ENCODE measurements at regions not wholly inside any gene's neighbourhood (a gene's known extent, or its start where the extent isn't known, plus 50 kb on each side); places are given as distances from the start of the nearest gene placed in this dataset.
A peak's percentile ranks its signal among the peaks of the same experiment; 100 is the strongest.
"Not testable (repeated sequence)": the region's sequence is repeated elsewhere in the genome, so short reads cannot be mapped to it uniquely, and the experiment has no call there.

DNA sequence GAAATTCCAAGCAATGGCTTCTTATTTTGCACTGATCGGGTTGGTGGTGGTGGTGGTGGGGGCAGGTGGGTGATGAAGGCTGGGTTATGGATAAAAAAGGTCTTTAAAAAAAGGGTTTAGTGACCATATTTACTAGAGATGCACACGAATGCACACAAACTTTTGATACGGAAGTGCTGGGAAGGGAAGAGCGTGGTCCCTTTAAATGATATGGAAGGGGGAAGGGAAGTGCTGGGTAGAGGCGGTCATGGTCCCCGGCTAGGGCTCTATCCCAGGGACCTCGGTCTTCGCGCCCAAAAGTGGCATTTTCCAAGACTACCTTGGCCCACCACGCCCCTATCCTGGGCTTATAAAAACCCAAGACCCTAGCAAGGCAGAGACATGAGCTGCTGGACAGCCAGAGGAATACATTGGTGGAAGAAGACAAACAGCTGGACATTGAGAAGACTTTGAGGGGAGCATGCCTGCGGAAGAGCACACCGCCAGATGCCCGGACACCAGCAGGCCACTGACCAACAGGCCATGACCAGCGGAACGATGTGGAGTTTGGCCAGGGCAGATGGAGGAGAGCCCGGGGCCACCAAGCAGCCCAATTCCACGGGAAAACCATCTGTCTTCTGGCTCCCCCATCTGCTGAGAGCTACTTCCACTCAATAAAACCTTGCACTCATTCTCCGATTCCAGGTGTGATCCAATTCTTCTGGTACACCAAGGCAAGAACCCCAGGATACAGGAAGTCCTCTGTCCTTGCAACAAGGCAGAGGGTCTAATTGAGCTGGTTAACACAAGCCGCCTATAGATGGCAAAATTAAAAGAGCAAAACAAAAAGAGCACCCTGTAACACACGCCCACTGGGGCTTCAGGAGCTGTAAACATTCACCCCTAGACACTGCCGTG, 1720.2 kb downstream of the MRPL39 start:
- DNase-seq (ENCODE audit: insufficient read length, low spot score), result no peak
- no peak for FAIRE-seq

DNA sequence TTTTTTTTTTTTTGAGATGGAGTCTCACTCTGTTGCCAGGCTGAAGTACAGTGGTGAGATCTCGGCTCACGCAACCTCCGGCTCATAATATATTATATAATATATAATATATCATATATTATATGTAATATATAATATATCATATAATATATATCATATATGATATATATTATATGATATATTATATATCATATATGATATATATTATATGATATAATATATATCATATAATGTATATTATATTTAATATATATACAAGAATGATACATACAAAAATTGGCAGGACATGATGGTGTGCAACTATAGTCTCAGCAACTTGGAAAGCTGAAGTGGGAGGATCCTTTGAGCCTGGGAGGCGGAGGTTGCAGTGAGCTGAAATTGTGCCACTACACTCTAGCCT, 1725.5 kb downstream of the MRPL39 start:
- FAIRE-seq (no peak), DNase-seq (ENCODE audit: insufficient read length, low spot score) (no peak)

GRCh38 chr21:23876925-23877558, 1730.2 kb downstream of the MRPL39 start:
- FAIRE-seq (no peak), DNase-seq (ENCODE audit: insufficient read length, low spot score) (no peak)

- no peak for FAIRE-seq
- no peak for DNase-seq (ENCODE audit: insufficient read length, low spot score)
These were observed 1733.0 kb downstream of the MRPL39 start for GRCh38 chr21:23874271-23874670.

DNA sequence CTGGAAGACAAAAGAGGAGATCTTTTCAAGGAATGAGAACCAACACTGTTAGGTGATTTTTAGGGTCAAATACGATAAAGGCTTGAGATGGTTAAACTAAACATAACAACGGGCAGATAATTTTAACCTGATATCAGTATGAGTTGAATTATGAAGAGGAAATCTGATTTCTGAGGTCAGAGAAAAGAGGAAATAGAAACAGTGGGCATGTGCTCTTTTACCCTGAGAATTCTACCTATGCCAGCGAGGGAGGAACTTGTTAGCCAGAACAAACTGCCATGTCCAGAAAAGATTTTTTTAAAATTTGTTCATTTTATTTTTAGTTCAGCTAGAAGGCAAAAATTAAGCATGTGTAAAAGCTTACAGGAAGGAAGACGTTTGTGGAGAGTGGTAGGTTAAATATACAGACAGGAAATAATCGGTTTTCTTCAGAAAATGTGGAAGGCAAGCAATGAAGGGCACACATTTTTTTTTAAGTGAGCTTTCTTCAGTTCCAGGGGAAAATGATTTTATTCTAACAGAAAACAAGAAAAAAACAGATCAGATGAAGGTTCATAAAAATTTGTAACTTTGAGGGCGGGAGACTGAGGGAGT, 1745.3 kb downstream of the MRPL39 start:
- FAIRE-seq (no peak), DNase-seq (ENCODE audit: insufficient read length, low spot score) (no peak)

- no peak for FAIRE-seq
These were observed 1748.4 kb downstream of the MRPL39 start for GRCh38 chr21:23858878-23859277.

GRCh38 chr21:23853796-23854379, 1753.4 kb downstream of the MRPL39 start:
- FAIRE-seq (peak; percentile 68), DNase-seq (ENCODE audit: insufficient read length, low spot score) (peak; percentile 4)

More at GRCh38 chr21:23858878-23859277, 1748.4 kb downstream of the MRPL39 start:
- DNase-seq (ENCODE audit: insufficient read length, low spot score), result no peak

GRCh38 chr21:23837564-23837963, 1769.7 kb downstream of the MRPL39 start:
- DNase-seq (ENCODE audit: insufficient read length, low spot score) (no peak), FAIRE-seq (no peak)

DNA sequence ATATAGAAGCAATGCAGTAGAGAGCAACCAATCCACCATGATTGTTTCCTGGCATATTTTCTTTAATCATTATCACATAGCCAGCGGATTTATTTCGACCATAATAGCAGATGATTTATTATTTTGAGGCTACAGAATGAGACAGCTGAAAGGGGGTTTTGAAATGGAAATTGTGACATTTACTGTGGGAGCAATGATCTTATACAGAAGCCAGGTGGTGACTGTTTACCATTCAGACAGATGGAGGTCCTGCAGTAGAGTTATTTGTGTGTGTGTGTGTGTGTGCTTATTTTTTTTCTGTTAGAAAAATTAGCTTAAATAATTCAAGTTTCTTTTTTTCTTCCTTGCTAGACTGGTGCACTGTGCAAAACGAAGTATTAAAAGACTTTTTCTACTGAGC, 1784.5 kb downstream of the MRPL39 start:
- DNase-seq (ENCODE audit: insufficient read length, low spot score), result no peak
- FAIRE-seq, result no peak

DNA sequence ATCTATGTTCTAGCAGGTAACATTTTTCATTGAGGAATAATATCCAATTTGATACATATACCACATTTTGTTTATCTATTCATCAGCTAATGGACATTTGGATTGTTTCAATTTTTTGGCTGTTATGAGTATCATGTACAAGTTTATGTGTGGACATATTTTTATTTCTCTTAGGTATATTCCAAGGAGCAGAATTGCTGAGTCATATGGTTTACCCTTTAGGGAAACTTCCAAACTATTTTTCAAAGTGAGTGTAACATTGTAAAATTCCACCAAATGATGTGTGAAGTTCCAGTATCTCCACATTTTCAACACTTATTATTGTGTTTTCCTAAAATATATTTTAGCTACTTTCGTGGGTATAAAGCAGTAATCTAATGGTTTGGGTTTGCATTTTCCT, 1789.9 kb downstream of the MRPL39 start:
- FAIRE-seq, result no peak

DNA sequence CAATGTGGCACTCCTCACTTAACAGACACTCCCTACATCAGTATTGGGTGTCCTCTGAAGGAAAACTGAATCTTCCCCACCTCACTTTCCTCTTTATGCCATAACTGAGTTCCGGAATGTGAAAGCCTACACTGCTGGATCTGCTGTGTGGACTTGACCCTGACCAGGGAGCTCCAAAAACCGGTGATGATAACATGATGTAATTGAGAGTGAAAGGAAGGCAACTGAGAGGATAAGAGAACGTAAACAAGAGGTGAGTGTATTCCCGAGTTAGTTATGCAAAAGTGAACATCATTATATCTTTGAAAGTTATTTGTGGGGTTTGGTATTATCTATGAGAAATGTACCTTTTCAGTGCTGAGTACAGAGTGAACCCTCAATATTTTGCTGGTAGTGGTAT, 1794.8 kb downstream of the MRPL39 start:
- DNase-seq (ENCODE audit: insufficient read length, low spot score) (no peak), FAIRE-seq (no peak)

More for the DNA sequence above, 1789.9 kb downstream of the MRPL39 start:
- DNase-seq (ENCODE audit: insufficient read length, low spot score), result no peak

- FAIRE-seq, result no peak
- DNase-seq (ENCODE audit: insufficient read length, low spot score), result no peak
These were observed 1795.5 kb downstream of the MRPL39 start for GRCh38 chr21:23811805-23812204.

- FAIRE-seq (no peak), DNase-seq (ENCODE audit: insufficient read length, low spot score) (no peak)
These were observed 1797.7 kb downstream of the MRPL39 start for GRCh38 chr21:23809573-23809972.

DNA sequence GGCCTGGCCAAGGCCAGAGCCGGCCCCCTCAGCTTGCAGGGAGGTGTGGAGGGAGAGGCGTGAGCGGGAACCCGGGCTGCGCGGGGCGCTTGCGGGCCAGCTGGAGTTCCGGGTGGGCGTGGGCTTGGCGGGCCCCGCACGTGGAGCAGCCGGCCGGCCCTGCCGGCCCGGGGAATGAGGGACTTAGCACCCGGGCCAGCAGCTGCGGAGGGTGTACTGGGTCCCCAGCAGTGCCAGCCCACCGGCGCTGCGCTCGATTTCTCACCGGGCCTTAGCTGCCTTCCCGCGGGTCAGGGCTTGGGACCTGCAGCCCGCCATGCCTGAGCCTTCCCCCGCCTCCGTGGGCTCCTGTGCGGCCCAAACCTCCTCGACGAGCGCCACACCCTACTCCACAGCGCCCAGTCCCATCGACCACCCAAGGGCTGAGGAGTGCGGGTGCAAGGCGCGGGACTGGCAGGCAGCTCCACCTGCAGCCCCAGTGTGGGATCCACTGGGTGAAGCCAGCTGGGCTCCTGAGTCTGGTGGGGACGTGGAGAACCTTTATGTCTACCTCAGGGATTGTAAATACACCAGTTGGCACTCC, 1800.2 kb downstream of the MRPL39 start:
- FAIRE-seq; DNase-seq (ENCODE audit: insufficient read length, low spot score): not testable (repeated sequence)

GRCh38 chr21:23804866-23805265, 1802.4 kb downstream of the MRPL39 start:
- DNase-seq (ENCODE audit: insufficient read length, low spot score), result no peak
- FAIRE-seq, result no peak

DNA sequence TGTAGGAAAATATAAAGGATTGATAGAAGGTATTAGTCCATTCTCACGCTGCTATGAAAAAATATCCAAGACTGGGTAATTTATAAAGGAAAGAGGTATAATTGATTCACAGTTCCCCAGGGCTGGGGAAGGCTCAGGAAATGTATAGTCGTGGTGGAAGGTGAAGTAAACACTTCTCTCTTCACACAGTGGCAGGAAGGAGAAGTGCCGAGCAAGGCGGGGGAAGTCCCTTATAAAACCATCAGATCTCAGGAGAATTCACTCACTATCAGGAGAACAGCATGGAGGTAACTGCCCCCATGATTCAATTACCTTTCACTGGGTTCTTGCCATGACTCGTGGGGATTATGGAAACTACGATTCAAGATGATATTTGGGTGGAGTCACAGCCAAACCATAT, 1806.0 kb downstream of the MRPL39 start:
- DNase-seq (ENCODE audit: insufficient read length, low spot score), result no peak
- FAIRE-seq, result no peak

DNA sequence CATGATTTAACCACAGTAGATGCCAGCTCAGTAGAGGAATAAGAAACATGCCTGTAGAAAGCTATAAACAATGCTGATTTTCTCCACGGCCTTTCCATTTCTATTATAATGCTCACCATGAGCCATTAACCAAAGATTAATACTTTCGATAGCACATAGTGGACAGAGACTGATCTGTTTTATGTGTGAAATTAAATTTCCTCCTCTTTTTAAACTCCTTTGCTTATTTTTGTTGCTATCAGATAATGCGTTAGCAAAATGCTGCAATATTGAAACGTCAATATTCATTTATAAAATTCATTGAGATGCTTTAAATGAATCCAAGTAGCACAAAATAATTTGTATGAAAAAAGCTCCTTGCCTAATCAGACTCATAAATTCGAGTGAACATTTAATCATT, 1807.9 kb downstream of the MRPL39 start:
- FAIRE-seq (no peak), DNase-seq (ENCODE audit: insufficient read length, low spot score) (no peak)

GRCh38 chr21:23792300-23792699, 1815.0 kb downstream of the MRPL39 start:
- FAIRE-seq, result no peak
- DNase-seq (ENCODE audit: insufficient read length, low spot score), result no peak

DNA sequence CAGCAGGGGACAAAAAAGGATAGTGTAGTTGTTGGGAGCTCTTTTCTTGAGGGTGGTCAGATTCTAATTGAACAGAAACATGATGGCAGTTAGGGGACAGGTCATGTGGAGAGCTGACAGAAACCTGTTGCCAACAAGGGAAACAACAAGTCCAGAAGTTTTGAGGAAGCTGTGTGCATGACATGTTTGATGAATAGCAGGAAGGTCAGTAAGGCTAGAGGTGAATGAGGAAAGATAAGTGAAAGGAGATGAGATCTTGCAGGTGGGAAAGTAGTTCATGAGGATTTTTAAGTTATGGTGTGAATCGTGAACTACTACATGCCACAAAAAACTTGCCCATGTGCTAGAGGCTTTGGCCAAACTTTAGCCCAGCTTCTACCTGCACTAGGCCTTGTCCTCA, 1817.4 kb downstream of the MRPL39 start:
- DNase-seq (ENCODE audit: insufficient read length, low spot score) (no peak), FAIRE-seq (no peak)

DNA sequence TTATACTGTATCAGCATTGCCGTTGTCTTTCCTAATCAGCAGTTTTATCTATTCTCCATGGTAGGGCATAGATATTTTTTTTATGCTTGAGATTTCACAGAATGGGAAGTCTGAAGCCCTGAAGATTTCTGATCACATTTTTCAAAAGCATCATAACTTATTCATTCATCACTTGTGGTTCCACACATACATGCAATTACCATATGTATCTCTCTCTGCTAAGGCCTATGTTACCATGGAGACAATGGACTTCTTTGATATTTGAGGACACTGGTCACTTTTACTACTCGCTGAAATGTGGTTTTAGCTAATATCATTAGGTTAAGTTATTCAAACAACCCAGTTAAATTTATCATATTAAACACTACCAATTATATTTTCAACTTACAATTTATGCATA, 1827.0 kb downstream of the MRPL39 start:
- FAIRE-seq (no peak), DNase-seq (ENCODE audit: insufficient read length, low spot score) (no peak)

DNA sequence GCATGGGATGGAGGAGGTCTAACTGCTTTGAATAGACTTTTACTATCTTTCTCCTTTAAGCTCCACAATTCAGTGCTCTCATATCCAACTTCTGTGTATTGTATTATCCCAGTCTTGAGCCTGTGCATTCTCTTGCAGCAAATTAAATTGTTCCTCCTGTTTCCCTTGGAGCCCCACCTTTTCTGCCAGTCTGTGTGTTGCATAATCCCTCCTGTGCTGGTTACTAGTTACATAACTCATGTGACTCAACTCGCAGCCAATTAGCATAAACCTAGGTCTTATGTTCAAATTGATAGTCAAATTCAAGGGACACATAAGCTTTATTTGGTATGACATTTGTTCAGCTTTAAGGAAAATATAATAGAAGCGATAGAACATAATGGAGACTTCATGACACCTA, 1863.5 kb downstream of the MRPL39 start:
- no peak for FAIRE-seq
- DNase-seq (ENCODE audit: insufficient read length, low spot score), result no peak

Measured in GM19239 (cell line).